Activated CD8-positive, alpha-beta memory T cell treated with anti-CD3 and anti-CD28 coated beads, Interleukin-2, amount 10 ng/mL, durations not matched to agents 7 days and 5 days (primary cell): ENCODE measurements at regions not wholly inside any gene's neighbourhood (a gene's known extent, or its start where the extent isn't known, plus 50 kb on each side); places are given as distances from the start of the nearest gene placed in this dataset.
"Not testable (repeated sequence)": the region's sequence is repeated elsewhere in the genome, so short reads cannot be mapped to it uniquely, and the experiment has no call there.

Experiments used
- ATAC-seq: fragments of 150-1000 bp; cut with Tn5 transposase; one replicate; pipeline ENCODE4 v1.10.0; 2021; ENCODE audit warnings: moderate library complexity
- CTCF ChIA-PET: fragments of 350-600 bp; sonication (Branson Sonifier 250); formaldehyde crosslinking; loops from one replicate; lab custom pipeline; 2021; ENCODE audit warnings: antibody characterized with exemption; lab: Charles Lee
- DNase-seq: peaks from one replicate; pipeline ENCODE4 v3.0.0-alpha.2; 2020
- H3K27ac Mint-ChIP-seq: one replicate; pipeline ENCODE4 v1.8.0; 2021; ENCODE audit warnings: mild to moderate bottlenecking, mixed read lengths
- H3K27me3 Mint-ChIP-seq: one replicate; pipeline ENCODE4 v1.8.0; 2021; ENCODE audit warnings: mixed read lengths
- H3K36me3 Mint-ChIP-seq: one replicate; pipeline ENCODE4 v1.8.0; 2021; ENCODE audit warnings: mild to moderate bottlenecking, mixed read lengths
- H3K4me1 Mint-ChIP-seq: one replicate; pipeline ENCODE4 v1.8.0; 2021; ENCODE audit warnings: mixed read lengths
- H3K4me3 Mint-ChIP-seq: one replicate; pipeline ENCODE4 v1.8.0; 2021; ENCODE audit warnings: mild to moderate bottlenecking, moderate library complexity, mixed read lengths
- H3K9me3 Mint-ChIP-seq: one replicate; pipeline ENCODE4 v1.8.0; 2022; ENCODE audit warnings: low read depth, mixed read lengths

DNA sequence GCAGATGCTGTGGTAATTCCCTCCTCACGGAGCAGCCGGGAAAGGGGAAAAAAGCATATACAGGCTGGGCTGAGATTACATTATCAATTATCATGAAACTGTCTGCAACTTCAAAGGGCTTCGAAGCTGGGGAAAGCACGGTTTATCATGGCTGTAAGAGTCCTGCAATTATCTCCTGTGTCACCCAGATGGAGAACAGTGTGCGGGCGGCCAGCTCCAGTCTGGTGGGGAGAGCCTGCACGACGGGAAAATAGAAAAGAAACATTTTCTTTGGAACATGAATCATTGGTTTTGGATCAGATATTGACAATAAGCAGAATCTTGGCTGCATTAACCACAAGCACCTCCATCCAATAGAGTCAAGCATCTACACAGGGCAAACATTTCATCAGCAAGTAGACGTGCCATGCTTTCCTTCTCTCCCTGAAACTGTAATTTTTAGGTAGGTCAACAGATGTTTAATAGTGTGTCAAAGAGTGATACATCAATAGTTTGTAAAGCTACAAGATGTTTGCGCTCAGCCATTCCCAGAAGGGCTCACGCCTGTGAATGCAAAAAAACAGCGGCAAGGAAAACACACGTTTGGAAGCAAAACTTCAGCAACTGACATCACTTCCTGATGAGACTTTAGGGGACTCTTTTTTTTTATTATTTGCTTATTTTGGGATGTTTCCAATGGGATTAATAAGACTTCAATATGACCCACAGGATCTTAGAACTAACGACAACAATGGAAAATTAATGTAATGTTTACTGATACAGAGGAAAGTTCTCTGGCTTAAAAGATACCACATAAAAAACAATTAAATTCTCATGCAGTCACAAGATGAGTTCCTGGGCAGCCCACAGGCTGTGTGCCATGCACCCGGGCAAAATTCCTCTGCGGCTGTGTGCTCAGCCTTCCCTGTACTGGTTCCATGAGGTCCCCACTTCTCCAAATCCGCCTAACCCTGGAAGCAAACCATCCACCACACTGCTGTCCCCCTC lies 111.0 kb upstream of the SALL3 start:
- Mint-ChIP-seq H3K36me3 (no peaks in the 10 kb centered on the region), H3K4me3 (no peak overlapping the region), H3K27ac (no peak overlapping the region), H3K4me1 (no peaks in the 10 kb centered on the region), H3K9me3 (no peaks in the 10 kb centered on the region), H3K27me3 (peaks cover 12% of the 10 kb centered on the region)
- DNase-seq (no peak), ATAC-seq (no peak)
- CTCF ChIA-PET: no interaction called here

DNA sequence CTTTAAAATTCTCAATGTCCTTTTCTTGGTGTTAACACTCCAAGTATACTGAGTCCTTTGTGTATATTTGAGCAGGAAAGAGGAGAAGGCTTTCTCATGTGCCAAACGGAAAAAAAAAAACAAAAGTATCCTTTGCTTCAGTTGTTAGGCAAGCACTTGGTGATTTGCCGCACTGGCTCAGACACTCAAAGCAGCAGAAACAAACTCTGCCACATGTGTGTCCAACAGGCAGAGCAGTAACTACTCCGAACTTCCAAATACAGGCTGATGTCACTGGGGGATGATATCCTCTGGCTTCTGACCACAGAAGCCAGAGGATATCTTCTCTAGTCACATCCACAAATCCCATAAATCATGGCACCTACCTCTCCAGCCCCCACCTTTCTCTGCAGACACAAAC lies 108.0 kb upstream of the SALL3 start:
- CTCF ChIA-PET: no interaction called here
- DNase-seq (no peak), ATAC-seq (no peak)
- Mint-ChIP-seq H3K4me1 (no peaks in the 10 kb centered on the region), H3K36me3 (no peaks in the 10 kb centered on the region), H3K4me3 (no peak overlapping the region), H3K9me3 (no peaks in the 10 kb centered on the region), H3K27ac (no peak overlapping the region), H3K27me3 (peaks cover 10% of the 10 kb centered on the region)

DNA sequence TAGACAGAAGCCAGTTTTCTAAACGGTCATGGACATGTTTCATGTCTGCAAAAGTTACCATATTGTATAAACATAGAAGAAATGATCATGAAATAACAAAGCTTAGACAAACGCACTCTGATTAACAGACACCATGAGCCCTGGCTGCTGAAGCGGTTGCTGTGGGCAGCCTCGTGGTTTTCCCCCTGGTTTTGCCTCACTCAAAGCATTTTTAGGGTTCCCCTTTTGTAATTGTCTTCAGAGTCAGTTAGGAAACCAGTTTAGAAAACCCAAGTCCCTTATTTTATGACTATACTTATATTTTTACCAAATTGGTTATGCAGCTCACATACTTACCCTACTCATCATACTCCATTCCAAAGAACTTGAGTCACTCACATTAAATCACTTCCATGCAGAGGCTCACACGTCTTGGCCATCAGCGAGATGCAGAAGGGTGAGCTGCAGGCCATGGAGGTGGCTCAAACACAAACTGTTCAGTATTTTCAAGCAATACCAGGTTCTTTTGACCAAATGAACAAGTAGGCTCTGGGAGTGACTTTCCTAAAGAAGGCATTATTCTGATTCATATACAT lies 105.6 kb upstream of the SALL3 start:
- no peak overlapping the region for H3K4me3 Mint-ChIP-seq
- CTCF ChIA-PET: no interaction called here
- H3K9me3 Mint-ChIP-seq: no peaks in the 10 kb centered on the region

DNA sequence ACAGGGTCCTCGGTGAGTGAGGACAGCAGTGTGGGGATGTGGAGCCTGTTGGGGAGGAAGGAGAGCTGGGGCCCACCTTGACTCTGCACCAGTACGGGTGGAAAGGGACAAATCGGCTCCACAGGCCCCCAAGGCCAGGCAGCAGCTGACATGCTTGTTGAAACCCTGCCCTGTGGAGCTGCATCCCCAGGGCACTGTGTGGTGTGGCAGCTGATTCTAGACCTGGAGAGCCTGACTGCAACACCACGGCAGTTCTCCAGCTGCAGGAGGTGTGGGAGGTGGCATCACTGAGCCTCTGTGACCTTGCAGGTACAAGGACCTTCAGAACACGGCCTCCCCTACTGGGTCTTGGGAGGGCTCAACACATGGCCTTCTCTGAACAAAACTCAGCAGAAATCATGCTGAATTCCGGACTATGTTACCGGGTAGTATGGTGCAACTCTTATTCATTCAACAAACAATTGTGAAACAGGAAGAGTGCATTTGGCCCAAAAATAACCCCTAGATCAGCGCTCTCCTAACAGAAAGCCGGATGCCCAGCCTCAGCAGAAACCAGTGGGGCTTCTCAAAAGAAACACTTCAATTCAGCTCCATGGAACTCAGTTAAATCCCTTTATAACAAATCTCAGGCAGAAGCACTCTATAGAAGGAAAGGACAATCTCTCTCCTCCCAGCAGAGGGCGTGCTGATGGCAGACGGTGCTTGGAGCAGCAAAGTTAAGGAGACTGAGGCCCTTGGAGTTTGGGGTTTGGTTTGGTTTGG lies 104.4 kb upstream of the SALL3 start:
- Mint-ChIP-seq H3K27ac (no peak overlapping the region), H3K4me1 (no peaks in the 10 kb centered on the region), H3K36me3 (no peaks in the 10 kb centered on the region), H3K9me3 (no peaks in the 10 kb centered on the region), H3K4me3 (no peak overlapping the region), H3K27me3 (peaks cover 17% of the 10 kb centered on the region)
- DNase-seq: peak; percentile 48
- CTCF ChIA-PET: interaction anchor here (0.7 to 0.8 kb wide), 2 partner anchors 62 to 73 kb away, joined by 3 to 4 read pairs; no protein-coding TSS in a partner anchor
- ATAC-seq: no peak

More for the DNA sequence above, 105.6 kb upstream of the SALL3 start:
- ATAC-seq (no peak), DNase-seq (no peak)
- Mint-ChIP-seq H3K27me3 (peaks cover 17% of the 10 kb centered on the region), H3K4me1 (no peaks in the 10 kb centered on the region), H3K36me3 (no peaks in the 10 kb centered on the region), H3K27ac (no peak overlapping the region)

DNA sequence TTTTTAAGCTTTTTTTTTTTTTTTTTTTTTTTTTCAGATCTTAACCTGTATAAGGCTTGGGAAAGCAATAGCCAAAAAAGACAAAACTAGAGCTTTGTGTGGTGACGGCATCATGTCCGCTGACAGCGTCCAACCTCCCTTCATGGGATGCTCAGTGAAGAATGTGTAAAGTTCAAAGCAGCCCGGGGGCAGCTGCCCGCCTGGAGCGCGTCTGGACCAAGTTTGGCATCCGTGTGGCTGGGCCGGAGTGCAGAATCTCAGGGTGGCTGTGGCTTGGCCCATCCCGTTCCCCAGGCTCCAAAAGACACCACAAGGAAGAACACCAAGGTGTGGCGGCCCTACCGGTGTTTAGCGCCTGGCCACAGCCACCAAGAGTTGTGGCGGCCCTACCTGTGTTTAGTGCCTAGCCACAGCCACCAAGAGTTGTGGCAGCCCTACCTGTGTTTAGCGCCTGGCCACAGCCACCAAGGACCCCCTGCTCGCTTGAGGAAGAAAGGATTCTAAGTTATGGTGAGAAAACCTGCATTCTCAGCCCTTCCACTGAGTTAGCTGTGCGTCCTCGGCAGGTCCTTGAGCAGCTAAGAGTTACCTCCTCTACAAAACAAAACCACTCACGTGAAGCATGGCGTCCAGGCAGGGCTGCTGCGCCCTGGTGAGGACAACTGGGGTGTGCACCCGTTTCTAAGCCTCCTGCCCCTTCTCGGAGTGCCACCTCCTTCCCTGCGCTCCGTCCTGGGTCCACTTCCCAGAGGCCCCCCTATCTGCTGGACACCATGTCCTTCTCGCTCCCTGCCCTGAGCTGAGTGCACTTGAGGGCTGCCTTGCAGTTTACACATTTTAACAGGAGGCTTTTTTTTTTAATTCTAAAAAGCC lies 103.6 kb upstream of the SALL3 start:
- H3K4me1 Mint-ChIP-seq: no peaks in the 10 kb centered on the region
- H3K4me3 Mint-ChIP-seq: no peak overlapping the region
- no peak for ATAC-seq
- CTCF ChIA-PET: interaction anchor here (0.6 to 0.8 kb wide), 3 partner anchors 32 to 74 kb away, joined by 3 to 4 read pairs (median 3); no protein-coding TSS in a partner anchor
- no peaks in the 10 kb centered on the region for H3K36me3 Mint-ChIP-seq
- peak; percentile 3 for DNase-seq
- H3K9me3 Mint-ChIP-seq: no peaks in the 10 kb centered on the region
- H3K27me3 Mint-ChIP-seq: peaks cover 17% of the 10 kb centered on the region
- no peak overlapping the region for H3K27ac Mint-ChIP-seq

DNA sequence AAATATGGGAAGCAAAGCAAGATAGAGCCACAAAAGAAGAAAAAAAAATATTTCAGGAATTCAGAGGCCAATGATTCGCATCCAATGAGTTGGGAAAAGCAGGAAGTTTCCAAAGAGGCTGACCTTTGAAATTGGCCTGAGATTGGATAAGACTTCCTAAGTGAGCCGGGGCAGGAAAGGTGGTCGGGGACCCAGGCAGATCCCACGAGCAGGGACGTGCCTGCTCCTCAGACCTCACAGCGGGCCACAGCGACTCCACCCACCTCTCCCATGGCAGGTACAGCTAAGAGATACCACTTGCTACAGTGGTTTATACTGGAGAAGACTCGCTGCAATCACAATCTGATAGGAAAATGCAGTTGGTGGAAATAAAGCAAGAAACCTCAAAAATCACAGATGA lies 102.8 kb upstream of the SALL3 start:
- CTCF ChIA-PET: no interaction called here
- no peak overlapping the region for H3K4me3 Mint-ChIP-seq
- no peak for ATAC-seq
- peaks cover 10% of the 10 kb centered on the region for H3K27me3 Mint-ChIP-seq
- H3K9me3 Mint-ChIP-seq: no peaks in the 10 kb centered on the region
- H3K27ac Mint-ChIP-seq: no peak overlapping the region
- no peaks in the 10 kb centered on the region for H3K36me3 Mint-ChIP-seq
- no peaks in the 10 kb centered on the region for H3K4me1 Mint-ChIP-seq
- DNase-seq: peak; percentile 25

DNA sequence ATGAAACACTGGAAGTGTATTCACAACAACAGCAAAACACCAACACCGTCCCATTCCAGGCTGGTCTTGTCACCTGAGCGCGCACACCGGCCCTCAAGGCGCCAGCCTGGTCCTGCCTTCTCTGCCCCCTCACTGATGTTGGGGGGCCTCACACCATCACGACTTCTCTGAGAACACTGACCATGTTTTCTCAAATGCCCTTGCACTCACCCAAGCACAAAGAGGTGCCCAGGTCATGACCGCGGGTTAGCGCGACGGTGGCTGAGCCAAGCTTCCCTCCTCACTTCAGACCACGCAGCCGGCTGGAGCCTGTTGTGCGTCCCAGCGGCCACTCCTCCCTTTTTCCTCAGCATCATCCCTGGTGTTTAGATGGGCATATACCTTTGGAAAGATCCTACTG lies 101.3 kb upstream of the SALL3 start:
- Mint-ChIP-seq H3K4me3 (no peak overlapping the region), H3K27ac (no peak overlapping the region), H3K9me3 (no peaks in the 10 kb centered on the region), H3K27me3 (peaks cover 7% of the 10 kb centered on the region), H3K36me3 (no peaks in the 10 kb centered on the region), H3K4me1 (no peaks in the 10 kb centered on the region)
- ATAC-seq (no peak), DNase-seq (peak; percentile 7)
- CTCF ChIA-PET: no interaction called here

DNA sequence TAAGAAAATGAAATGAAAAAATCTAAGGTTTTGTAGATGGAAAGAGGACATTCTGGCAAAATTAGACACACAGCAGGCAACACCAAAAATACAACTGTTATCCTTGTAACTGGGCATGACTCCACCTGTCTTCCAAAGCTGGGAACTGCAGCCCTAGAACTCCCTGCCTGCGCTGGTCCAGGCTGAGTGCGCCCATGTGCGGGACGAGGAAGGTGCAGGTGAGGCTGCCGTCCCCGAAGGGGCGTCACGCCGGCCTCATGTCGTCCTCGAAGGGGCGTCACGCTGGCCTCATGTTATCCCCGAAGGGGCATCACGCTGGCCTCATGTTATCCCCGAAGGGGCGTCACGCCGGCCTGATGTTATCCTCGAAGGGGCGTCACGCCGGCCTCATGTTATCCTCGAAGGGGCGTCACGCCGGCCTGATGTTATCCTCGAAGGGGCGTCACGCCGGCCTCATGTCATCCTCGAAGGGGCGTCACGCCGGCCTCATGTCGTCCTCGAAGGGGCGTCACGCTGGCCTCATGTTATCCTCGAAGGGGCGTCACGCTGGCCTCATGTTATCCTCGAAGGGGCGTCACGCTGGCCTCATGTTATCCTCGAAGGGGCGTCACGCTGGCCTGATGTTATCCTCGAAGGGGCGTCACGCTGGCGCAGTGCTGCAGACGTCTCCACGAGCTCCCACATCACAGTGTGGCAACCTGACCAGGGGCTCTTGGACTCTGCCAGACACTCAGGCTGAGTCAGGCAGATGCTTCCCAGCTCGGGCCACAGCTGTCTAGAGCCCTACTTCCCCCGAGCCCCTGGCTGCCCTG lies 100.3 kb upstream of the SALL3 start:
- H3K36me3 Mint-ChIP-seq, CTCF ChIA-PET, H3K4me1 Mint-ChIP-seq, H3K27me3 Mint-ChIP-seq, ATAC-seq, H3K9me3 Mint-ChIP-seq, H3K27ac Mint-ChIP-seq, H3K4me3 Mint-ChIP-seq: not testable (repeated sequence)
- peak; percentile 33 for DNase-seq

DNA sequence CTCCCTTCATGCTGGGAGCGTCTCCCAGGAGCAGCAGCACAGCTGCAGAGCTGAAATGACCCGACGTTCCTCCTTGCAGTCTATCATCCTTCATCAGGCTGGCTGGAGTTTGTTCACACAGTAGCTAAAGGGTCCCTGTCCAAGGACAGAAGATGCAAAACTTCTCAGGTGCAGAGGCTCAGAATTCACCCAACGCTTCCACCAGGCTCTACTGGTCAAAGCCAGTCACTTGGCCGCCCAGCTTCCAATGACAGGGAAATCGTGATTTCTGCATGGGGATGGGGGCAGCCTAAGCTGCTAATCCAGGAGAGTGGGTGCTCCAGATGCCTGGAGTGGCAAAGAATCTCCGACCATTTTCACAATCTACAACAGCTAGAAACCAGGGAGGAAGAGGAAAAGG lies 97.0 kb upstream of the SALL3 start:
- Mint-ChIP-seq H3K4me3 (no peak overlapping the region), H3K27ac (no peak overlapping the region)
- CTCF ChIA-PET: interaction anchor here (1.0 kb wide), 1 partner anchor 221 kb away, joined by 3 read pairs; no protein-coding TSS in a partner anchor

DNA sequence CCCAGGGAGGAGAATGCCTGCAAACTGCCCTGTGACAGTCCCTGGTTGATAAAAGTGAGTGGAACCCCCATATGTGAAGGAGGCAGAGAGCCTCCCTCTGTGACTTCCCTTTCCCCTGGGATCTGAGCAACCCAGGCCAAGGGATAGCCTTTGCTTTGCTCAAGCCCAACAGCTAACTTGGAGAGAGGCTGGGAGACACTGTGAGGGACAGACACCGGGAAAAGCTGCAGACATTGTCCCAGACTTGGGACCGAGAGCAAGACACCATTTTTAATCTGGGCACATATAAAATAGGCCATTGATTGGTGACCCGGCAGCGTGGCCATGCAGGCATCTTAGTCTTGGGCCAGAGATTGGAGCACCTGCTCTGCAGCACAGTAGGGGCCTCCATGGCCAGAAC lies 96.1 kb upstream of the SALL3 start:
- no peak overlapping the region for H3K27ac Mint-ChIP-seq
- no peaks in the 10 kb centered on the region for H3K27me3 Mint-ChIP-seq
- DNase-seq (peak; percentile 11), ATAC-seq (no peak)
- H3K4me3 Mint-ChIP-seq: no peak overlapping the region
- CTCF ChIA-PET: interaction anchor here (1.0 kb wide), 1 partner anchor 222 kb away, joined by 3 read pairs; no protein-coding TSS in a partner anchor
- H3K4me1 Mint-ChIP-seq: no peaks in the 10 kb centered on the region
- no peaks in the 10 kb centered on the region for H3K36me3 Mint-ChIP-seq
- H3K9me3 Mint-ChIP-seq: peaks cover 2% of the 10 kb centered on the region

More for the DNA sequence above, 97.0 kb upstream of the SALL3 start:
- DNase-seq (no peak), ATAC-seq (no peak)
- H3K27me3 Mint-ChIP-seq: no peaks in the 10 kb centered on the region
- no peaks in the 10 kb centered on the region for H3K4me1 Mint-ChIP-seq
- peaks cover 2% of the 10 kb centered on the region for H3K9me3 Mint-ChIP-seq
- no peaks in the 10 kb centered on the region for H3K36me3 Mint-ChIP-seq

DNA sequence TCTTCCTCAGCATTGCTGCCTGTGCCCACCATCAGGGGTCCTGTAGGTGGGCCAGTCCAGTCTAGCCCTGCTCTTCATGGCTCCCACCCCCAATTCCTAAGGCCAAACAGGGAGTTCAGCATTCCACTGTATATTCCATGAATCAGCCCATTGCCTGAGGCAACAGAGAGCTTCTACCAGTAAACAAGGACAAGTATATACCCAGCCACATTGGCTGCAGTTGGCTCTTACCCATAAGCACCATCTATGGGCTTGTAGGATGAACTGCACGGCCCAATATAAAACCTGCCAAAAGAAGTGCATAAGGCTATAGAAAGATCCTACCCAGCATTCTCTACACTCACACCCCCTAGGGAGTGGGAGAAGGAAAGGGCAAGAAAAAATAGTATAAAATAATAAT lies 95.1 kb upstream of the SALL3 start:
- Mint-ChIP-seq H3K4me1 (no peaks in the 10 kb centered on the region), H3K36me3 (peaks cover 6% of the 10 kb centered on the region)

DNA sequence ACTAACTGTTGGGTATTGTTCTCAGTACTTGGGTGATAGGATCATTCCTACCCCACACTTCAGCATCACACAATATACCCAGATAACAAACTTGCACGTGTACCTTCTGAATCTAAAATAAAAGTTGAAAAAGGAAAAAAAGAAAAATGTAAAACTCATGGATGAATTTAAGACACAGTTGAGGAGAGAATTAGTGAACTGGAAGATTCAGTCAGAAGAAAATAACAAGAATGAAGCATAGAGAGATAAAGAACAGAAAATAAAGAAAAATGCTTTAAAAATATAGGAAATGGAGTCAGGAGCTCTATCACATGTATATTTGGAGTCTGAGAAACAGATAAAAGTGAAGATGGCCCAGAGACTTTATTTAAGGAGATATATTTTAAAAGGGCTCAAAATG lies 90.4 kb upstream of the SALL3 start:
- no peak overlapping the region for H3K4me3 Mint-ChIP-seq
- H3K27me3 Mint-ChIP-seq: no peaks in the 10 kb centered on the region
- ATAC-seq (no peak), DNase-seq (no peak)
- no peaks in the 10 kb centered on the region for H3K4me1 Mint-ChIP-seq
- no peak overlapping the region for H3K27ac Mint-ChIP-seq
- CTCF ChIA-PET: no interaction called here
- H3K9me3 Mint-ChIP-seq: peaks cover 10% of the 10 kb centered on the region
- H3K36me3 Mint-ChIP-seq: peaks cover 6% of the 10 kb centered on the region

More for the DNA sequence above, 95.1 kb upstream of the SALL3 start:
- no peak for ATAC-seq
- no peak overlapping the region for H3K27ac Mint-ChIP-seq
- peaks cover 10% of the 10 kb centered on the region for H3K9me3 Mint-ChIP-seq
- no peak for DNase-seq
- H3K27me3 Mint-ChIP-seq: no peaks in the 10 kb centered on the region
- CTCF ChIA-PET: no interaction called here
- no peak overlapping the region for H3K4me3 Mint-ChIP-seq
